ENCODE measurements at regions not wholly inside any gene's neighbourhood (a gene's known extent, or its start where the extent isn't known, plus 50 kb on each side); places are given as distances from the start of the nearest gene placed in this dataset.
"Not testable (repeated sequence)": the region's sequence is repeated elsewhere in the genome, so short reads cannot be mapped to it uniquely, and the experiment has no call there.

GRCh38 chr11:97751952-97752351 lies 1268.8 kb upstream of the CNTN5 start:
- DNase-seq (ENCODE audit: low spot score) = no peak

DNA sequence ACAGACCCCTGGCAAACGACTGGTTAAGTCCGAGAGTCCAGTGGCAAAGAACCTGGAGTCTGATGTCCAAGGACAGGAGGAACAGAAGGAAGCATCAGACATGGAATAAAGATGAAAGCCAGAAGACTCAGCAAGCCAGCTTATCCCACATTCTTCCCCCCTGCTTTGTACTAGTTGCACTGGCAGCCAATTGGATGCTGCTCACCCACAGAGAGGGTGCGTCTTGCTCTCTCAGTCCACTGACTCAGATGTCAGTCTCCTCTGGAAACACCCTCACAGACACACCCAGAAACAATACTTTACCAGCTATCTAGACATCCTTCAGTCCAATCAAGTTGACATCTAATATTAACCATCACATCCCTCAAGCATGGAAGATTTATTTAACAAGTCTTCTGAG lies 1265.8 kb upstream of the CNTN5 start:
- DNase-seq (ENCODE audit: low spot score) = no peak

- DNase-seq (ENCODE audit: low spot score) = no peak
Measured at GRCh38 chr11:97756571-97757335, 1264.0 kb upstream of the CNTN5 start.

DNA sequence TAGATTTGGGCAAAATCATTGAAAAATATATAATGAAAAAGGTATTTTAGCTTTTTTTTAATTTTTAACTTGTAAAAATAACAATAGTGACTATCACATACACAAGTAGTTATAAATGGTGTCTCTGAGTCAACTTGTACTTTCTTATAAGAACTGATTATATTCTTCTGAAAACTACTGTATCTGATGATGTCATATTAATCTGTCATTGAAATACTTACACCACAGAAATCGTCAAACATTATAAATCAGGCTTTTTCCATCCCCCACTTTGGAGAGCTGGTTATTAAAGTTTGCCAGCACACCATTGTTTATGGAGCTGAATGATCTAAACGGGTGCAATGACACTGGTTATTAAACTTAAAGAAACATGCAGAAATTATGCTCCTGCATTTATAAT lies 1259.6 kb upstream of the CNTN5 start:
- DNase-seq (ENCODE audit: low spot score) = no peak

DNA sequence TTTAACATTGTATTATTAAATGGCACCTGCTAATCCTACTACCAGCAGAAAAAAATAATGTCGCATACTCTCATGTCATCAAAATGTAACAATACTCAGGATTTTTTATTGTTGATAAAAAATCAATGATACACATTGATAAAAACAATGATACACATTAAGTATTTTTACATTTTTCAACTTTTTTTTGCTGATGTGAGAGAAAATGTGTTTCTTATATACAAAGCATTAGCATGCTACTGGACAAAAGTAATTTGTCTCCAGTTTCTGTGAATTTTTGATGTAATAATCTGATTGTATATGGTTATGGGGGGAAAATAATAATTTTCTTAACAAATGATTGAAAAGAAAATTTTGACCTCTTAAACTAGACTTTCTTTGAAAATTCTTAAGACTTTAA lies 1256.6 kb upstream of the CNTN5 start:
- no peak for DNase-seq (ENCODE audit: low spot score)

DNA sequence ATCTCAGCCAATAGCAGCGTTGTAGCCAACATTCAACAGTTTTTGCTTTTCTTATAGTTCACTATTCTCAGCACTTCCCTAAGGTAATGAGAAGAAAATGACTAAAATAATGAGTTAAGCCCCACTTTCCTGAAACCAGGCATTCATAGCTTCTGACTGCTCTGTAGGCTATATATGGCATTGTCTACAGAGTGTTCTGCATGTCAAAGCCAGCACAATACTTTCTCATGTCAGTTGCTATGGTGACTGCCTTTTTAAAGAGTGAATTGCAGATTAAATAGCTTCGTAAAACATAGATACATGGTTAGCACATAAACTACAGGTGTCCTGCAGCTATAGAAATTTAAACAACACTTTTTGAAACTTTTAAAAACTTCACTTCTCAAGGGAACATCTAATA lies 1256.1 kb upstream of the CNTN5 start:
- no peak for DNase-seq (ENCODE audit: low spot score)

DNA sequence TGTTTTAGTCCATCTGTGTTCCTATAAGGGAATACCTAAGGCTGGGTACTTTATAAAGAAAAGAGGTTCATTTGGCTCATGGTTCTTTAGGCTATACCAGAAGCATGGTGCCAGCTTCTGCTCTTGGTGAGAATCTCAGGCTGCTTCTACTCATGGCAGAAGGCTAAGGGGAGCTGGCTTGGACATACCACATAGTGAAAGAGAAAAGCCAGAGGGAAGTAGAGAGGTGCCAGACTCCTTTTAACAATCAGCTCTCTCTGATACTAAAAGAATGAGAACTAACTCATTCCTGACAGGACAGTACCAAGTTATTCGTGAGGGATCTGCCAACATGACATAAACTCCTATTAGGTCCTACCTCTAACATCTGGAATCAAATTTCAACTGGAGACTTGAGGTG lies 1250.2 kb upstream of the CNTN5 start:
- no peak for DNase-seq (ENCODE audit: low spot score)

DNA sequence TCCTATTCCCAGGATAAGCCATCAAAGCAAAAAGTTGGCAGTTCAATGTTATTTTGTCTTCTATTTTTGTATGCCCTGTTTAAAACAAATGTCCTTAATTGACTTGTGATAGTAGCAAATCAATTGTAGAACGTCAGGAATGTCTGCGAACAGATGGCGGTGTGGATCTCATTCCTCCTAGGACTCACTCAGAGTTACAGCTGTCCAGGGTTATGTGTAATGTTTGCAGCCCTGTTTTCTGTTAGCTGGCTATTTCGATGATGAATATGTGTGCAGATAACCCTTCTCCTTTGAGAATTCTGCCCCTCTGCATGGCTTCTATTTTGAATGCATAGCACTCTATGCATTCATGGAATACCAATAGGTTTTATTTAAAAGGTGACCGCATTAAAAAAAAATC lies 1248.0 kb upstream of the CNTN5 start:
- no peak for DNase-seq (ENCODE audit: low spot score)

DNA sequence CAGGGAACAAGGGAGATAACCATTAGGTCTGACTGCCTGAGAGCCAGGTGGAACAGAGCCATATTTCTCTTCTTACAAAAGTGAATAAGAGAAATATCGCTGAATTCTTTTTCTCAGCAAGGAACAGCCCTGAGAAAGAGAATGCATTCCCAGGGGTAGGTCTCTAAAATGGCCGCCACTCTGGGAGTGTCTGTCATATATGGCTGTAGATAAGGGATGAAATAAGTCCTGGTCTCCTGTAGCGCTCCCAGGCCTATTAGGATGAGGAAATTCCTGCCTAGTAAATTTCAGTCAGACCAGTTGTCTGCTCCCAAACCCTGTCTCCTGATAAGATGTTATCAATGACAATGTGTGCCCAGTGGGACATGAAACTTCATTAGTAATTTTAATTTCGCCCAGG lies 1236.4 kb upstream of the CNTN5 start:
- DNase-seq (ENCODE audit: low spot score) = not testable (repeated sequence)

DNA sequence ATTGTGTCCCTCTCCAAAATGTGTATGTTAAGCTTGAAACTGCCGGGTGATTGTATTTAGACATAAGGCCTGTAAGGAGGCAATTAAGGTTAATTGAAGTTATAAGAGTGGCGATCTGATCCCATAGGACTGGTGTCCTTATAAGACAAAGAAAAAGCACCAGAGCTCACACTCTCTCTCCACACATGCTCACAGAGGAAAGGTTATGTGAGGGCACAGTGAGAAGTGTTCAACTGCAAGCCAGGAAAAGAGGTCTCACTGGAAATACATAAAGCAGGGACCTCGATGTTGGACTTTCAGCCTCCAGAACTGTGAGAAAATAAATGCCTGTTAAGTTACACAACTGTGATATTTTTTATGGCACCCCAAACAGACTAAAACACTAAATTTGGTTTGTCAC lies 1233.8 kb upstream of the CNTN5 start:
- DNase-seq (ENCODE audit: low spot score) = no peak

DNA sequence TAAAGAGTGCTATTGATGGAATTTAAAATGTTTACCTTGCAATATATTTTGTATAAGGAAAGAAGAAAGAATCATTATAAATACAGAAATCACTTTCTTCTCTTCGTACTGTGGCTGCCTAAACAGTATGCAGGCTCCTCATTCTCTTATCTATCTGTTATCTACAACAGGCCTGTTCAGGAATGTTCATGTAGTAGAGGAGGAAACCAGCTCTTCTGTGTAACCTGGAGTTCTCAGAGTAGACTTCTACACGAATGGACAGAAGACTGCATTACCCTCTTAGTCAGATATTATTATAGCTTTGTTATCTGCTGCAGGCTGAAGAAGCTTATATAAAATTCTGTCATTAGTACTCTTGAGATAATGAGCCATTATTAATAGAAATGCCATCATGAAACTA lies 1225.9 kb upstream of the CNTN5 start:
- DNase-seq (ENCODE audit: low spot score) = no peak

DNA sequence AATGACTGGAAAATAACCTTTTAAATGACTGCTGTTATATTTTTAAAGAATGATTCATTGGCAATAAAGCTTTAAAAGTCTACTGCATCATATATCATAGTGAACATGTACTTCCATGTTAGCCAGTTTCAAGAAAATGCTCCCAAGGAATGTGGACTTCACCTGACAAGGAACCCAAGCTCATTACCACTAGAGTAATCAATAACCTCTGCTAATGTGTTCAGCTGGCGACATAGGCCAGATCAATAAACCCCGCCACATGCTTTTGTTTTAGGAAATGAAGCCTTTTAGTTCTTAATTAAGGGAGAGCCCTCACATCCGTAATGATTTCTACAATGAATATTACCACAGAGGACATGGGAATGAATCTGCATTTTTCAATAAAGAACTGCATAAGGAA lies 1219.9 kb upstream of the CNTN5 start:
- no peak for DNase-seq (ENCODE audit: low spot score)

DNA sequence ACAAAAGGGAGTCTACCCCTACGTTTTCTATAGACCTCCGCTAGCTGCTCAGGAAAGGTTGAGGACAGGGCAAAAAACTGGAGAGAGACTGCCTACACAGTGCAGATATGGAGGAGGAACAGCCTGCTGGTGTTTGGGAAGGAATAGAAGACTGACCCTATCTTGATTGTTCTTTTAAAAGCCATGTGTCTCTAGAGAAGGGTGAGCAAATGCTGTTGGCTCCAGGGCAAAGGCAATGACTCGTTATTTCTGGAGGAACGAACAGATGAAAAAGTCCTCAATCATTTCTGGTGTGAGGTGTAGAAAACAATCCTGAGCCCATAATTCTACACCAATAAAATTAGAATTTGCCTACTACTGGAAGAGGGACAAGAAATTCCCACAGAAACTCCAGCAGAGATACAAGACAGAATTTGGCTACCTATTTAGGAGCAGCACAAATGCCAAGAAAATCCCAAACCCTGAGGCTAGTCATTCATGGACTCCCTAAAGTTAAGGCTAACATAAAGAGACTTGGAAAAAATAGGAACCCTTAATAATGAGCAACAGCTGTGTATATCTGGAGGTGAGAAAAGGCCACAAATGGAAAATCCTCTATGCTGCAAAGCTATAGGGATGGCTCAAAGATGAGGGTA lies 1206.3 kb upstream of the CNTN5 start:
- DNase-seq (ENCODE audit: low spot score) = no peak

DNA sequence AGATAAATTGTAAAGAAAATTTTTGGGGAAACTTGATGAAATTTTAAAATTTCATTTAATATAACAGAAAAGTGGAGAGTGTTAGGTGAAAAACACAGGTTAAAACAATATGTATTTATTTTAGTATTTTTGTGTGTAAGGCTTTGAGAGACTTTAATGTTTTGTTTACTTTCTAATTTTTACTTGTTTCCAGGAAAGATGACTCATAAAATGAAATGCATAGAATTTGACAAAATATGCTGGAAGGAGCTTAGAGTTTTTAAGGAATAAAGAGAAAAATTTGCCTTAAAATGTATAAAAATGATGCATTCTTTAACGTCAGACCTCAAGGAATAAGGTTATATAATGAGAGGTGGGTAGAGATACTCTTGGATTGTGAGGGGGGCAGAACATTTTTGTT lies 1205.1 kb upstream of the CNTN5 start:
- DNase-seq (ENCODE audit: low spot score) = no peak

GRCh38 chr11:97832451-97832850 lies 1188.3 kb upstream of the CNTN5 start:
- DNase-seq (ENCODE audit: low spot score) = no peak

DNA sequence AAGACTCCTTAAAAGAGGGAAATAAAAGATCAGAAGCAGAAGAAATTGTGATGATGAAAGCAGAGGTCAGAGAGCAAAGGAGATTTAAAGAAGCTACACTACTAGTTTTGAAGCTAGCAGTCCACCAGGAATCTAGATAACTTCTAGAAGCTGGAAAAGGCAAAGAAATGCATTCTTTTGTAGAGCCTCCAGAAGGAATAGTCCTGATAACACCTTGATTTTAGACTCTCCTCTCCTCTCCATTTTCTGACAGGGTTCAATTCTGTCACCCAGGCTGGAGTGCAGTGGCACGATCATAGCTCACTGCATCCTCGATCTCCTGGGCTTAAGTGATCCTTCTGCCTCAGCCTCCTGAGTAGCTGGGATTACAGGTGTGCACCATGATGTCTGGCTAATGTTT lies 1187.3 kb upstream of the CNTN5 start:
- DNase-seq (ENCODE audit: low spot score) = no peak

DNA sequence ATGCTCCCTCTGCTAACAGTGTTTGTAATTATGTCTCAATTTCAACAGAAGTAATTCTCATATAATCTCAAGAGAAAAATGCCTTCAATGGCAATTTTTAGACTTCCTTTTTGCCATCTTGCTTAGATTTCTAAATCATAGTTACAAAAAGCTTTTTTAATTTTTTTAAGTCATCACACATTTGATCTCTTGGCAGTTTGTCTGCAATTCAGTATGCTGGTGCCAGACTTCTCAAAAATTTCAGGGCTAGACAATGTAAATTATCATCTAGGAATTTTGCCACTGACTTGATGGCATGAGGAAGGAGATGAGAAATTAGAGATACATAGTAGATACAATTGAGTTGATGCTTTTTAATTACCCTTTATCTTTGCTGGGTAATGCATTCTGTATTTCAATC lies 1176.7 kb upstream of the CNTN5 start:
- DNase-seq (ENCODE audit: low spot score) = no peak

DNA sequence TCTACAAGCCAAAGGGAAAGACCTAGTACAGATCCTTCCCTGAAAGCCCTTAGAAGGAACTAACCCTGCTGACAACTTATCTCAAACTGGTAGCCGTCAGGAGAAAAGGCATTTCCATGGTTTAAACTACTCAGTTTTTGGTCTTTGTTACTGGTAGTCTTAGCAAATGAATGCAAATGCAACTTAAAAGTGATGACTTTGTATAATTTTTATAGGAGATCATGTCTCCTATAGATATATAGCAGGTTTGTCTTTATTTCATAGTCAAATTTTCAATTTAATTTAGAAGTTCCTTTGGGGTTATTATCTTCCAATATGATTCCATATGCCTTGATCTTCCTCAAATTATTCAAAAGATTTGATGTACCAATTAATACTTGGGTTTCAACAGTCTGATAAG lies 1173.0 kb upstream of the CNTN5 start:
- no peak for DNase-seq (ENCODE audit: low spot score)

DNA sequence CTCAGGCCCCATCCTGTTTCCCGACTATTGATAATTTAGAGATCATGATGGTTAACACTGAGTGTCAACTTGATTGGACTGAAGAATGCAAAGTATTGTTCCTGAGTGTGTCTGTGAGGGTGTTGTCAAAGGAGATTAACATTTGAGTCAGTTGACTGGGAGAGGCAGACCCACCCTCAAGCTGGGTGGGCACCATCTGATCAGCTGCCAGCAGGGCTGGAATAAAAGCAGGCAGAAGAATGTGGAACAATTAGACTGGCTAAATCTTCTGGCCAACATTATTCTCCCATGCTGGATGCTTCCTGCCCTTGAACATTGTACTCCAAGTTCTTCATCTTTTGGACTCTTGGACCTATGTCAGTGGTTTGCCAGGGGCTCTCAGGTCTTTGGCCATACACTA lies 1170.0 kb upstream of the CNTN5 start:
- no peak for DNase-seq (ENCODE audit: low spot score)

- no peak for DNase-seq (ENCODE audit: low spot score)
Measured at GRCh38 chr11:97854357-97854756, 1166.4 kb upstream of the CNTN5 start.

- no peak for DNase-seq (ENCODE audit: low spot score)
Measured at GRCh38 chr11:97854877-97855276, 1165.9 kb upstream of the CNTN5 start.

DNA sequence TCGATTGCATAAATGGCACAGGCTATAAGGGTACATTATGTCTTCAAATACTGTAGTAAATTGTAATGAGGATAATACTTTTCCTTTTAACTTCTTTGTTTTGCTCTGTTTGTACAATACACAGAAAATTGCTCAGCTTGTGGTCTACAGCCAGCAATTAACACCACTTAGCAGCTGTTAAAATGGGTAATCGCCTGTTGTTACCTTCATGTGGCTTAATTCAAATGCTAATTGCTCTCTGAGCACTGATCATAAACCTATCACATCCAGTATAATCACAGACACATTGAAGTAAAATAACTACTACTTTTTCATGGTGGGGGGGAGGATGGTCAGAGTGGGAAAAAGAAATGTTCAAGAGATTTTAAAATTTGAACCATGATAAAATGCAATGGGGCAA lies 1164.1 kb upstream of the CNTN5 start:
- no peak for DNase-seq (ENCODE audit: low spot score)

DNA sequence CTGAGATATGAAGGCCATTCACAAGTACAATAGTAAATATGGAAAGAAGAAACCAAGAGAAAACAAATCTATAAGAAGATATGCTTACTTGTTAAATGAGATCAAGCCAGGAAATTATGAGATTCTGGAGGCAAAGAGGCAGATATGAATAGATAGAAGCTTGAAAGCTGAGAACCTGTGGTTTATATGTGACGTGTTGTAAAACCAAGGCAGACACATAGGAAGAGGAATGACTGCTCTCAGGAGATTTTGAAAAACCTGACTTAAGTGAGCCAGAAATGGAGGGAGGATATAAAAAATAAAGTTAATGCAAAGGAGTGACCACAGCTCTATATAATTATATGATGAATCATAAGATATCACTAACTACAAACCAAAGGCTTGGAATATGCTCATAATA lies 1160.5 kb upstream of the CNTN5 start:
- DNase-seq (ENCODE audit: low spot score) = no peak

DNA sequence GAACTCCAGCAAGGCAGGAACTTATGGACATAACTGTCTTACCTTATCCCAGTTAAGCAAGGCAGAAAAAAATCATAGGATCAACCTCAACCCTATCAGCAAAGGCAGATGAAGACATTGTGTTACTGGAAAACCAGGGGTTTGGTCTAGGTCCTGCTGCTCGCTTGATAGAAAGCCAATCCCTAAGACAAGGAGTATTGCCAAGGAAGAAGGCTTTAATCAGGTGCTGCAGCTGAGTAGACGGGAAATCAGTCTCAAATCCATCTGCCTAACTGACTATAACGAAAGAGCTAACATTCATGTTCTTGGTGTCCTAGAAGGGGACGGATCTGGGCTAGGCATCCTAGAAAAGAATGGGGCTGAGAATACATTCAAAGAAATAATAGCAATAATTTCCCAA lies 1158.7 kb upstream of the CNTN5 start:
- DNase-seq (ENCODE audit: low spot score) = no peak

Measured in AG08395 (cell line).